CD4-positive, alpha-beta T cell treated with Interferon alpha-2 for 1 hour (primary cell): ENCODE measurements at regions not wholly inside any gene's neighbourhood (a gene's known extent, or its start where the extent isn't known, plus 50 kb on each side); places are given as distances from the start of the nearest gene placed in this dataset.
"Not testable (repeated sequence)": the region's sequence is repeated elsewhere in the genome, so short reads cannot be mapped to it uniquely, and the experiment has no call there.

Source experiments
- DNase-seq, 2 donors: peaks; one replicate each; pipeline ENCODE4 v3.0.0-alpha.2; 2020 to 2022

DNA sequence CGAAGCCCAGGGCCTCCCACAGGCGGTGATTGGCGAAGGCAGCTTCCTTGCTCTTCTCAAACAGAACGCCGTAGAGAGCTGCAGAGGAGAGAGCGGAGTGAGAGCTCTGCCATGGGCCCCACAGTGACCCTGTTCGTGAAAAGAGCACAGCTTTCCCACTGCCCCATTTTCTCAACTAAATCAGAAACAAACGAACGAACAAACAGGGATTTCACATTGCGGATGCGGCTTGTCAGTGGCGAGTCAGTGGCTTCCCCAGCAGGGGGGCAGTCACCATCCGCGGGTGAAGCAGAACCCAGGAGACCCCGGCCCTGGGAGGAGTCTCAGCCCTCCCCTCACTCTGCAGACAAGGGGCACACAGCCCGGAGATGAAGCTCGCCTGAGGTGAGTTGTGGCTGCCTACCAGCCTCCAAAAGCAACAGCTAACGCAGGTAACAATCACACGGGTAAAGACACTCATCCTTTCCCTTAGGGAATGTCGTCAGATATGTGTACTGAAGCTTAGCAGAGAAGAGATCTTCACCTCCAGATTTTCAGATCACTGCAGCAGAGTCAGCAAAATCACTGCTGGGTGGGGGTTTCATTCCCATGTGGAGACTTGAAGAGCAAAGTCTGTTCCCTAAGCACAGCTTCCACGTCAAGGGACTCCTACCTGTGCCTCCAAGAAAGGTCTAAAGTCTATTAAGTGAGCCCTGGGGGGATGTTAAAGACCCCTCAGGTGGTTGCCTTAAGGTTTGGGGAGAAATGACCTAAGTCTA lies 51.2 kb upstream of the GPR31 start:
- DNase-seq = no peak

DNA sequence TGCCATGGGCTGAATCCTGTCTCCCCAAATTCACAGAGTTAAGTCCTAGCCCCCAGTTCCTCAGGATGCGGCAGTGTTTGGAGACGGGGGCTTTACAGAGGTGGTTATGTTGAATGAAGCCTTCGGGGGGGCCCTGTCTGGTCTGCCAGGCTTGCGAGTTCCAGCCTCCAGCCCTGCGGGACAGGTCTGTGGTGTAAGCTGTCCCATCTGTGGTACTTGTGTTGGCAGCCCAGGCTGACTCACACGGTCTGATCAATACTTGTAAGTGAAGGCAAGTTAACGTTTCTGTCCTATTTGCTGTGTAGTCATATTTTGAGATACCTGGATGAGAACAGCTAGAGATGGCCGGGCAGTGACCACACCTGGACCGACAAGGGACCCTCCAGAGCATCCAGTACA lies 51.8 kb upstream of the GPR31 start:
- no peak for DNase-seq

DNA sequence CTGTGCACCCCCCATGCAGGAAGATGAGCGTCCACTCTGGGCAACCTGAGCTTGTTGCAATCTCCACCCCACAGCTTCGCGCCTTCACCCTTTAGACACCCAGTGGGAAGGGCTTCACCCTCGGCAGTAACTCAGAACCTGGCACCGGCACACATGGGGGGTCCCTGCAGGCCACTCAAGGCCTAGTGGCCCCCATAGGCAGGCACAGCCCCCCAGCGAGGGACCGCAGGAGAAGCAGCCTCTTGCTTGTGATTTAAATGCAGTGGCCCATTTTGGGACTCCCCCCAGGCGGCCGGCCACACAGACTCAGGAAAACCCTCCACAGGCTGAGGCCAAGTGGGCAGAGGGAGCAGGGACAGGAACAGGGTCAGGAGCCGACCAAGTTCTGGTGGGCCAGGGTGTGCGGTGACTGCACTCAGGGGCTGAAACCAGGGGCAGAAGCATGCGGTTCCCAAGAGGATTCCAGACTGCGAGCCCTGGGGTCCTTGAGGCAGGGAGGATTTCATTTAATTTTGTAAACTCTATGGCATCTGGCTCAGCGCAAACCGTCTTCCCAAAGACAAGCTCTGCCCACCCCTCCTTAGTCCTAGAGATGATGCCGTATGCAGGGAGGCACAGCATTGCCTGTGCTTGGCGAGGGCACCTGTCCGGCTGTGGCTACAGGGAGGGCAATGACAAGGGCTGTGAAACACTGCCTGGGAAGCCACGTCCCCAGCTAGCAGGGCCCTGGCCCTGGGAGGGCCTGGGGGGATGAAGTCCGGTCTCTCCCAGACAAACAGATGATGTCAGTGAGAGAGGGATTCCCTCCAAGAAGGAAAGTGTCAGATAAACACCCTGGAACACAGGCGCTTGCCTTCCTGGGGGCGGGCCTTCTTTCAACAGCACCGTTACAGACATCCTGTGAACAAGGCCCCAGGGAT lies 52.9 kb upstream of the GPR31 start:
- DNase-seq = no peak

DNA sequence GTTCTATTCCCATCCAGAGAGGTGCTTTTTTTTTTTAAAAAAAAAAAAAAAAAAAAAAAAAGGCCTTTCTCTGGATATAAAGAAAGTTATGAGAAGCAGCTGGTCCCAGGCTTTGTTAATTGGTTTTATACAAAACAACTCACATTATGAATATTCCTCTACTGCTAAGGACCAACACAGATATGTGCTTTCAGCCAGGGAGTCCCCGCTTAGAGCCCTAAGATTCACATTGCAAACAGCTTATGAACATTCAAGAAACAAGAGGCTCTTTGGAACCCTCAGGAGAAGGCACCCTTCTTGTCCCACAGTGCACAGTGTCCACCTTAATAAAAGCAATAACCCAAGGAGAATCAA lies 53.5 kb upstream of the GPR31 start:
- DNase-seq = no peak

DNA sequence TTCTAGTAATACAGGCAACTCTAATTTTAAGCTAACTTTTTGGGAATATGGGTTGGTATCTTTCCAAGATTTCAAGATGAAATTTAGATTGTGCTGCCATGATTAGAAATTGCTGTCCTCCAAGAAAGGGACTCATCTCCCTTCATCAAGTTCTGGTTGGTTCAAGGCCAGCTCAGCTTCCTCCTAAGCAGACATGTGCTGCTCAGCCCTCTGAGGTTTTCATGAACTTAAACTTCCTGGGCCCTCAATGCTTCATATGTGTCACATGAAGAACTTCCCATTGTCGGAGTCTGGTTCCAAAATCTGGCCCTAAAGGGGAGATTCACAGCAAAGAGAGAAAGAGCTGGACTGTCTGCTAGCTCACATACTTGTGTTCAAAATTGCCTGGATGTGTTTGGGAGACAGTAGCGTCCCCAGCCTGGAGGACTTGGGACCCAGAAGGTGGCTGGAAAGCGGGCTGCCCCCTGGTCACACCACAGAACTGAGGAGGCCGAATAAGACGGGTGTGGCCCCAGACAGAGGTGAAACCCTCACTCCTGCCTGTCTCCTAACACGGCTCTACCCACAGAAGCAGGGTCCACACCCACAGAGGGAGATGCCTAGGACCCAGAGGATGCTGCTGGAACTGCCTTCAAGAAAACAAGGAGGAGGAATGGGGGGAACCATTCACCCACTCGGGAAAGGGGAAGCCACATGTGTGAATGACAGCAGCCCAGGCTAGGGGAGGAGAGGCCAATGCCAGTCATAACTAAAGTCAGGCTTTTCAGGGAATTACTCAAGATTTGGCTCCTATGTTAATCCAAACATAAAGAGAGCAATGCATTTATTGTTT lies 54.3 kb upstream of the GPR31 start:
- no peak for DNase-seq

- DNase-seq = no peak
These were observed 54.9 kb upstream of the GPR31 start for GRCh38 chr6:167212713-167213005.

DNA sequence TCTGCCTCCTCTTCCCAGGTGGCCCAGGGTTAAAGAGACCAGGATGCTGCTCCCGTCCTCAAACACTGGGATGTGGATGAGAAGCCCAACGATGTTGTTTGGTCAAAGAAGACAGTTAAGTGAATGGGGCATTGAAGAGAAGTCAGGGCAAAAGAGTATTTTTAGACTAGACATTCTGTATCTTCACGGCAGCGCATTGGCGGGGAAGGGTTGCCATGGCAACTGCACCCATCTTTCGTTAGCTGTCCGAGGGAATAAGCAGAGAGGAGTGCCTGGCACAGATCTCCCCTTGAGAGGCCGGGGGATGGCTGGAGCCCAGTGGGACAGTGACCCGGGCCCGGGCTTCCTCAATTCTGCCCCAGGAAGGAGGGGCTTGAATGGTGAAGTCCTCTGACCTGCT lies 56.4 kb upstream of the GPR31 start:
- DNase-seq = no peak

- DNase-seq = not testable (repeated sequence)
These were observed 57.9 kb upstream of the GPR31 start for GRCh38 chr6:167215429-167216250.

DNA sequence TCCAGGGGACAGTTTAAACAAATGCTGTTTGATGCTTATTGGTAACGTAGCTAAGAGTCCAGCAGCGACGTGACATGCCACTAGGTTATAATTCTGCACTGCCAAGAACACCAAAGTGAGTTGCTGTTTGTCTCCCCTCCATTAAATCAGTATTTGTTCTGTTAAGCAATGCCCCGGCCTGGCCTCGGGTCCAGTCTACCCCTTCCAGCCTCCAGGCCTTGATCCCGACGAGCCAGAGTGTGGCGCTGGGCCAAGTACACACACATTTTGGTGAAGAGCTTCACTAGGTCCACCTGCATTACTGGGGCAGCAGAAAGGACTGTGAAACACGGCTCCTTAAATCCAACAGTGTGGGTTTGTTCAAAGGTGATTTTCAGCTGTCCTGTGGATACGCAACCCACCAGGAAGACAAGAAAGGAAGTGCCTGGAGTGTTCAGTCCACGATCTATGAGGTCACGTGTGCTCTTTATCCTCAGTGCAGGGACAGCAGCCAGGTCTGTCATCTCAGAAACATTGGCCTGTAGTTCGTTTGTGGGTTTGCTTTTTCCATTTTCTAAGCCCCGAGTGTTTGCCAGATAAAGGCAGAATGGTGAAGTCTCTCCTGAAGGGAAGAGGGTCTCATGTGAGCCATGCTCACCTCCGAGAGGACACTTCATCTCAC lies 58.7 kb upstream of the GPR31 start:
- DNase-seq = not testable (repeated sequence)

DNA sequence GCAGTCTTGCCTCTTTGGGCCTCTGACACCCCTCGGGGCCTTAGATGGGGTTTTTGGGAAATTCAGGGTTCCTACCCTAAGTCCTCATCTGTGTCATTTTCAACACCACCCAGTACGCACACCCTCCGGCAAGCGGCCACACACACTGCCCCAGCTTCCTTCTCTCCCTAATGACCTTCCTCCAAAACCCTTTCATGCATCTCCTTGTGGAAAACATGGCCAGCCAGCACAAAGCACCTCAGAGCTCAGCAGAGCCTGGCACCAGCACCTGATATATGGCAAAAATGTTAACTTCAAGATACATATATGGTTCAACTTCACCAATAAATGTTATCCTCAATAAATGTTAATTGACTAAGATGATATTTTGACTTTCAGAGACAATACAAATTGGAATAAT lies 59.3 kb upstream of the GPR31 start:
- DNase-seq = not testable (repeated sequence)

DNA sequence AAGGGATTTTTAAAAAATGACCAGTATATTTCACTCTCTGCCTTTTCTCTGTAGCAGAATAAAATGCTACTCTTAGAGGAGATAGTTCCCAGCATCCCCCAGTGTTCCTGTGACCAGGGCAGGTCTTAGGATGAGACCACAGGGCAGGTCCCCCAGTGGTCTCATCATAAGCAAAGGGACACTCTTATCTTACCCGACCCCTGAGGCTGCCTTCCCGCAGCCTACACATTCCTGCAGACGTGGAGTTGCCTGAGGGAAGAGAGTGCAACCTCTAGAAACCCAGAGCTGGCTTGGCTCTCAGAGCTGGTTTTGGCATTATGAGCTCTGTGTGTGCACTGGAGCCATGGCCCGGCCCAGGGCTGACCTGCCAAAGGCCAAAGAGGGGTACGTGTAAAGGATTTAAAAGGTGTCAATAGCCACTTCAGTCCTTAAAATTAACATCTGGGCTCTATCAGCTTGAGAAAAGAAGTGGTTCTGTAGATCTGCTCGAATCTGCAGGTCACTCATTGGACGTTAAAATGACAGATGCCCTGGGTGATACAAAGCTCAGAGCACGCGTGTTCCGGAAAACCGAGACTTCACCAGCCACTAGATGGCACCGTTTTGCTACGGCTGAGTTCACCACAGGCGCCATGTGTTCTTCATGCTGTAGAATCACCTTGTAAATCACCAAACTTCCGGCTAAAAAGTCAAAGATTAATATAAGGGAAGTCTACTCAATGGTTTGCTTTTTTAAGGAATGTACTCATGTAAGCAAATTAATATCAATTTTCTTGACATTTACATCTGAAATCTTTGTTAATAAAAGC lies 60.4 kb upstream of the GPR31 start:
- peak; percentile 20 to 53 for DNase-seq

DNA sequence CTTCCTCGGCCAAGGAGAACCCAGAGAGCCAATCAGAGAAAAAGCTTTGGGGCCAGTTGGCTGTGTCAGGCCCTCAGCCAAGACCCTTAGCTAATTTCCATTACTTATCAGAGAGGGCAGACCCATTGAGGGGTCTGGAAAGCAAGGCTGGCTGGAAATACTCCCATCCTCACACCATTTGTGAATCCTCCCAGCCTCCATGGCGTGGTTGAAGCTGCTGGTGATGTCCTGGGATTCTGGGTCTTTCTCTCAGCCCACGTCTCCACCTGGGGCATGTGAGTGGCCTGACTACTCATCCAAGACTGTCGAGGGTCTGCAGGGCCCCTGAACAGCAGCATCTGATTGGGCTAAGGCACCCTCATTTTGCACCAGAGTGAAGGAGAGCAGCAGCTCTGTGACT lies 61.3 kb upstream of the GPR31 start:
- not testable (repeated sequence) for DNase-seq

GRCh38 chr6:167219967-167220512 lies 62.3 kb upstream of the GPR31 start:
- no peak for DNase-seq

GRCh38 chr6:167221400-167222201 lies 63.8 kb upstream of the GPR31 start:
- no peak for DNase-seq

GRCh38 chr6:167225566-167226382 lies 65.3 kb upstream of the UNC93A start:
- DNase-seq = not testable (repeated sequence)

- DNase-seq = no peak
These were observed 64.8 kb upstream of the UNC93A start for GRCh38 chr6:167226383-167226685.

DNA sequence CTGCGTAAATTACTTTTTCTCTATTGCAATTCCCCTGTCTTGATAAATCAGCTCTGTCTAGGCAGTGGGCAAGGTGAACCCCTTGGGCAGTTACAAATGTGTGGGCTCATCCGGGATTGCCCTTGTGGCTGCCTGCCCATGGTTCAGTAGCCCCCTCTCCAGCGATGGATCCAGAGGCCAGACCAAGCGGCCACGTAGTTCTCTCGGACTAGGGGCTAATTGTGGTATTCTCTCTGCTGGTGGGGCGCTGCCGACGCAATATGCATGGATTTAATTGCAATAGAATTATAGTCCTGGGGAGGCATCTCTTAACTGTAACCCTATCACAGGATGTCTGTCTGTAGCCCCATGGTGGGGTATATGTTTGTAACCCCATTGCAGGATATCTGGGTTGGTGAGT lies 64.3 kb upstream of the UNC93A start:
- no peak for DNase-seq

DNA sequence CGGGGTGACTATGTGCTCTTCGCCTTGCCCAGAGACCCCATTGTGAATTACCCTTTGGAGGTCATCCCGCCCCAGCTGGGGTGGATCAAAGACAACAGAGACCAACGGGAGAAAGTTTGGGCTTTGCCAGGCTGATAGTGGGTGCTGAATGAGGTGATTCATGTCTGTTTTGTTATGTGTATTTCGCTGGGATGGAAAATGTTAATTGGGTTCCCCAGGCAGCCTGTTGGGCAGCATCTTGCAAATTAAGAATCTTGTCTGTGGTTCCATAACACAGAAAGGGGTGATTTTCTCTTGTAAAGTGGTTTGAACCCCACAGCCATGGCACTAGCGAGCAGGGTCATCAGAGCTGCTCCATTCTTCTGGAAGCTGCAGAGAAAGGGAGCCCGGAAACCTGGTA lies 63.1 kb upstream of the UNC93A start:
- no peak for DNase-seq

- DNase-seq = no peak
These were observed 61.5 kb upstream of the UNC93A start for GRCh38 chr6:167229586-167229985.
